GM23338 (cell line): ENCODE measurements at regions not wholly inside any gene's neighbourhood (a gene's known extent, or its start where the extent isn't known, plus 50 kb on each side); places are given as distances from the start of the nearest gene placed in this dataset.

Source experiments
- ATAC-seq: fragments of 200-7000 bp; cut with Tn5 transposase; 3 replicates; pipeline ENCODE4 v1.9.1; 2020
- DNase-seq: peaks from one replicate; pipeline ENCODE4 v3.0.0-alpha.2; 2015; ENCODE audit warnings: low spot score
- H2AFZ ChIP-seq: fragments of 200-600 bp; sonication (generic); 2 replicates; pipeline ENCODE4 v1.8.0; 2016; ENCODE audit warnings: antibody characterized with exemption, mild to moderate bottlenecking, moderate library complexity
- H3F3A ChIP-seq: fragments of 200-600 bp; sonication (generic); replicated peaks from 2 replicates; pipeline ENCODE4 v1.8.0; 2017; ENCODE audit warnings: antibody characterized with exemption, mixed run types, low read depth
- H3K27ac ChIP-seq: fragments of 200-600 bp; sonication (generic); 2 replicates; pipeline ENCODE4 v1.6.1; 2016; ENCODE audit warnings: low read depth
- H3K27me3 ChIP-seq: fragments of 200-600 bp; sonication (generic); 2 replicates; pipeline ENCODE4 v1.8.0; 2016; ENCODE audit warnings: mild to moderate bottlenecking, mixed run types, moderate library complexity; ENCODE audit not compliant: insufficient read depth
- H3K36me3 ChIP-seq: fragments of 200-600 bp; sonication (generic); 2 replicates; pipeline ENCODE4 v1.8.0; 2016; ENCODE audit warnings: mild to moderate bottlenecking; ENCODE audit not compliant: insufficient read depth
- H3K4me1 ChIP-seq: fragments of 200-600 bp; sonication (generic); 2 replicates; pipeline ENCODE4 v1.8.0; 2016; ENCODE audit warnings: mild to moderate bottlenecking, moderate library complexity; ENCODE audit not compliant: insufficient read depth
- H3K4me2 ChIP-seq: fragments of 200-600 bp; sonication (generic); 2 replicates; pipeline ENCODE4 v1.7.1; 2017; ENCODE audit warnings: mixed run types
- H3K4me3 ChIP-seq: fragments of 200-600 bp; sonication (generic); 2 replicates; pipeline ENCODE4 v1.6.1; 2016; ENCODE audit warnings: mixed run types
- H3K79me2 ChIP-seq: fragments of 200-600 bp; sonication (generic); replicated peaks from 2 replicates; pipeline ENCODE4 v1.8.0; 2017; ENCODE audit warnings: mild to moderate bottlenecking; ENCODE audit not compliant: insufficient read depth
- H3K9me2 ChIP-seq: fragments of 200-600 bp; sonication (generic); 2 replicates; pipeline ENCODE4 v1.8.0; 2017; ENCODE audit not compliant: insufficient read depth
- H4K20me1 ChIP-seq: fragments of 200-600 bp; sonication (generic); replicated peaks from 2 replicates; pipeline ENCODE4 v1.8.0; 2017; ENCODE audit warnings: mild to moderate bottlenecking; ENCODE audit not compliant: insufficient read depth
- H3K27ac Mint-ChIP-seq: 2 replicates; pipeline ENCODE4 v1.8.0; 2020; ENCODE audit warnings: inconsistent platforms, mild to moderate bottlenecking, moderate library complexity, mixed read lengths
- H3K27me3 Mint-ChIP-seq: 3 replicates; pipeline ENCODE4 v1.8.0; 2022; ENCODE audit warnings: low read depth, mild to moderate bottlenecking, moderate library complexity, mixed read lengths, inconsistent platforms; ENCODE audit not compliant: insufficient read depth, poor library complexity
- H3K36me3 Mint-ChIP-seq: 3 replicates; pipeline ENCODE4 v1.8.0; 2021; ENCODE audit warnings: low read depth, mild to moderate bottlenecking, inconsistent platforms, moderate library complexity, mixed read lengths
- H3K4me1 Mint-ChIP-seq: 3 replicates; pipeline ENCODE4 v1.8.0; 2020; ENCODE audit warnings: mild to moderate bottlenecking, inconsistent platforms, mixed read lengths
- H3K4me3 Mint-ChIP-seq: 3 replicates; pipeline ENCODE4 v1.8.0; 2021; ENCODE audit warnings: moderate library complexity, mild to moderate bottlenecking, inconsistent platforms, mixed read lengths
- H3K9me3 Mint-ChIP-seq: 3 replicates; pipeline ENCODE4 v1.8.0; 2020; ENCODE audit warnings: moderate library complexity, mild to moderate bottlenecking, inconsistent platforms, mixed read lengths
- CREB1 ChIP-seq: fragments of 250-450 bp; sonication (Bioruptor Pico); IDR thresholded peaks from 2 replicates; pipeline ENCODE4 v1.5.0; 2020; ENCODE audit warnings: low read depth, mild to moderate bottlenecking, moderate library complexity
- EZH2 ChIP-seq: fragments of 200-600 bp; sonication (generic); IDR thresholded peaks from one replicate; pipeline ENCODE4 v1.8.0; 2017; ENCODE audit warnings: antibody characterized with exemption, mild to moderate bottlenecking, low read depth; ENCODE audit not compliant: unreplicated experiment
- EZH2phosphoT487 ChIP-seq: fragments of 200-600 bp; sonication (generic); IDR thresholded peaks from one replicate; pipeline ENCODE4 v1.8.1; 2018; ENCODE audit warnings: antibody characterized with exemption; ENCODE audit not compliant: unreplicated experiment
- JUNB ChIP-seq: IDR thresholded peaks from one replicate; pipeline ENCODE4 v1.6.1; 2016; ENCODE audit warnings: antibody characterized with exemption; ENCODE audit not compliant: unreplicated experiment
- NANOG ChIP-seq: IDR thresholded peaks from 2 replicates; pipeline ENCODE4 v1.6.1; 2016; ENCODE audit warnings: antibody characterized with exemption, borderline replicate concordance
- POLR2AphosphoS5 ChIP-seq: IDR thresholded peaks from 2 replicates; pipeline ENCODE4 v1.6.1; 2016; ENCODE audit warnings: antibody characterized with exemption, low read depth
- STAT1 ChIP-seq: IDR thresholded peaks from one replicate; pipeline ENCODE4 v1.6.1; 2016; ENCODE audit warnings: antibody characterized with exemption; ENCODE audit not compliant: unreplicated experiment
- ZNF114 ChIP-seq: fragments of 250-450 bp; sonication (Bioruptor Pico); IDR thresholded peaks from 2 replicates; pipeline ENCODE4 v1.5.0; 2020; ENCODE audit warnings: mild to moderate bottlenecking, moderate library complexity
- ZNF331 ChIP-seq: fragments of 250-450 bp; sonication (Bioruptor Pico); IDR thresholded peaks from 2 replicates; pipeline ENCODE4 v1.5.0; 2020; ENCODE audit warnings: low read depth, mild to moderate bottlenecking, moderate library complexity
- TF ChIP-seq, protein P1 (sequence below): IDR thresholded peaks from 2 replicates; pipeline ENCODE4 v1.6.1; 2016; ENCODE audit warnings: antibody characterized with exemption
- TF ChIP-seq, protein P2 (sequence below), 2 experiments: fragments of 200-600 bp in 1 of 2; sonication (generic) in 1 of 2; conservative IDR thresholded peaks; 2 replicates each; pipeline versions ENCODE4 v1.5.1 to v1.6.1; 2016 to 2017; ENCODE audit warnings: antibody characterized with exemption in 2 of 2, low read depth in 2 of 2, mild to moderate bottlenecking in 2 of 2, moderate library complexity in 1 of 2
- TF ChIP-seq, protein P3 (sequence below): fragments of 250-450 bp; sonication (Bioruptor Pico); IDR thresholded peaks from 2 replicates; pipeline ENCODE4 v1.5.0; 2020; ENCODE audit warnings: mild to moderate bottlenecking, moderate library complexity
- TF ChIP-seq, protein P4 (sequence below): IDR thresholded peaks from one replicate; pipeline ENCODE4 v1.6.1; 2018; ENCODE audit warnings: antibody characterized with exemption; ENCODE audit not compliant: unreplicated experiment

DNA sequence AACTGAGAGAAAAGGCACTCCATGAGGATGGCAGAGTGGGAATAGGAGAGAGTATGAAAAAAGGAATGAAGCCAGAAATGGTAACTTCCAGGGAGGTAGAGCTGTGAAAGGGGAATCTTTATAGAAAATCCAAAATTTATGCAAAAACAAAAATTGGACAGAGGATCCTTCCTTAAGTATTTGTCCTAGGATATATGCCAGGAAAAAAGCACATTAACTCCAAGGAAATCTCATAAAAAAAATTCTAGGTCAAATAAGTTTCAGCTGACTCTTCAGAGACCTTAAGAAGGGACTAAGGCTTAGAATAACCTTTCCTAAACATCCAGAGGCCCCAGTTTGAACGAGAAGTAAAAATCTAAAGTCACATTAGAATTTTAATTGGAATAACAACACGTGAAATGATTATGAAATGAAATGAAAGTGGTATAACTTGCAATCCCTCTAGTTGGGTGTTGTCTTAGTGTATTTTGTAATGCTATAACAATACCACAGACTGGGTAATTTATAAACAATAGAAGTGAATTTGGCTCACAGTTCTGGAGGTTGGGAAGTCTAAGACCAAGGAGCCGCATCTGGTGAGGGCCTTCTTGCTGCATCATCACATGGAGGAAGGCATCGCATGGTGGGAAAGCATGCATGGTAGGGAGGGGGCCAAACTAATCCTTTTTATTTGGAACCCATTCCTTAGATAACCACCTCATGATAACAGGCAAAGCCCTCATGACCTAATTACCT, 145.4 kb upstream of the RXFP1 start:
- Histone ChIP-seq H3K4me2 (no peak overlapping the region), H3K4me3 (no peak overlapping the region), H3K79me2 (no peaks in the 10 kb centered on the region), H3K27ac (no peak overlapping the region), H3K4me1 (no peaks in the 10 kb centered on the region), H3K36me3 (no peaks in the 10 kb centered on the region), H4K20me1 (no peaks in the 10 kb centered on the region), H3K27me3 (no peaks in the 10 kb centered on the region), H3F3A (no peaks in the 10 kb centered on the region), H3K9me2 (0 out of 2 replicates have a peak, but pooled peaks cover 7% of the 10 kb centered on the region), H2AFZ (no peak overlapping the region)
- Mint-ChIP-seq H3K36me3 (no peaks in the 10 kb centered on the region), H3K4me3 (no peak overlapping the region), H3K27ac (no peak overlapping the region), H3K27me3 (peaks cover 2% of the 10 kb centered on the region), H3K4me1 (no peaks in the 10 kb centered on the region), H3K9me3 (no peaks in the 10 kb centered on the region)
- TF ChIP-seq CREB1 (CRISPR knock-in tag) (no peak), JUNB (no peak), ZNF114 (CRISPR knock-in tag) (no peak), POLR2AphosphoS5 (no peak), EZH2 (no peak), NANOG (no peak), EZH2phosphoT487 (no peak), ZNF331 (CRISPR knock-in tag) (no peak), STAT1 (no peak)
- TF ChIP-seq, protein P1, sequence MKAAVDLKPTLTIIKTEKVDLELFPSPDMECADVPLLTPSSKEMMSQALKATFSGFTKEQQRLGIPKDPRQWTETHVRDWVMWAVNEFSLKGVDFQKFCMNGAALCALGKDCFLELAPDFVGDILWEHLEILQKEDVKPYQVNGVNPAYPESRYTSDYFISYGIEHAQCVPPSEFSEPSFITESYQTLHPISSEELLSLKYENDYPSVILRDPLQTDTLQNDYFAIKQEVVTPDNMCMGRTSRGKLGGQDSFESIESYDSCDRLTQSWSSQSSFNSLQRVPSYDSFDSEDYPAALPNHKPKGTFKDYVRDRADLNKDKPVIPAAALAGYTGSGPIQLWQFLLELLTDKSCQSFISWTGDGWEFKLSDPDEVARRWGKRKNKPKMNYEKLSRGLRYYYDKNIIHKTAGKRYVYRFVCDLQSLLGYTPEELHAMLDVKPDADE: no peak
- TF ChIP-seq, protein P2, sequence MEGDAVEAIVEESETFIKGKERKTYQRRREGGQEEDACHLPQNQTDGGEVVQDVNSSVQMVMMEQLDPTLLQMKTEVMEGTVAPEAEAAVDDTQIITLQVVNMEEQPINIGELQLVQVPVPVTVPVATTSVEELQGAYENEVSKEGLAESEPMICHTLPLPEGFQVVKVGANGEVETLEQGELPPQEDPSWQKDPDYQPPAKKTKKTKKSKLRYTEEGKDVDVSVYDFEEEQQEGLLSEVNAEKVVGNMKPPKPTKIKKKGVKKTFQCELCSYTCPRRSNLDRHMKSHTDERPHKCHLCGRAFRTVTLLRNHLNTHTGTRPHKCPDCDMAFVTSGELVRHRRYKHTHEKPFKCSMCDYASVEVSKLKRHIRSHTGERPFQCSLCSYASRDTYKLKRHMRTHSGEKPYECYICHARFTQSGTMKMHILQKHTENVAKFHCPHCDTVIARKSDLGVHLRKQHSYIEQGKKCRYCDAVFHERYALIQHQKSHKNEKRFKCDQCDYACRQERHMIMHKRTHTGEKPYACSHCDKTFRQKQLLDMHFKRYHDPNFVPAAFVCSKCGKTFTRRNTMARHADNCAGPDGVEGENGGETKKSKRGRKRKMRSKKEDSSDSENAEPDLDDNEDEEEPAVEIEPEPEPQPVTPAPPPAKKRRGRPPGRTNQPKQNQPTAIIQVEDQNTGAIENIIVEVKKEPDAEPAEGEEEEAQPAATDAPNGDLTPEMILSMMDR (conservative IDR thresholded peaks at IDR 0.05; ENCODE audit: low read depth in 2 of 2): no peak
- TF ChIP-seq, protein P3, sequence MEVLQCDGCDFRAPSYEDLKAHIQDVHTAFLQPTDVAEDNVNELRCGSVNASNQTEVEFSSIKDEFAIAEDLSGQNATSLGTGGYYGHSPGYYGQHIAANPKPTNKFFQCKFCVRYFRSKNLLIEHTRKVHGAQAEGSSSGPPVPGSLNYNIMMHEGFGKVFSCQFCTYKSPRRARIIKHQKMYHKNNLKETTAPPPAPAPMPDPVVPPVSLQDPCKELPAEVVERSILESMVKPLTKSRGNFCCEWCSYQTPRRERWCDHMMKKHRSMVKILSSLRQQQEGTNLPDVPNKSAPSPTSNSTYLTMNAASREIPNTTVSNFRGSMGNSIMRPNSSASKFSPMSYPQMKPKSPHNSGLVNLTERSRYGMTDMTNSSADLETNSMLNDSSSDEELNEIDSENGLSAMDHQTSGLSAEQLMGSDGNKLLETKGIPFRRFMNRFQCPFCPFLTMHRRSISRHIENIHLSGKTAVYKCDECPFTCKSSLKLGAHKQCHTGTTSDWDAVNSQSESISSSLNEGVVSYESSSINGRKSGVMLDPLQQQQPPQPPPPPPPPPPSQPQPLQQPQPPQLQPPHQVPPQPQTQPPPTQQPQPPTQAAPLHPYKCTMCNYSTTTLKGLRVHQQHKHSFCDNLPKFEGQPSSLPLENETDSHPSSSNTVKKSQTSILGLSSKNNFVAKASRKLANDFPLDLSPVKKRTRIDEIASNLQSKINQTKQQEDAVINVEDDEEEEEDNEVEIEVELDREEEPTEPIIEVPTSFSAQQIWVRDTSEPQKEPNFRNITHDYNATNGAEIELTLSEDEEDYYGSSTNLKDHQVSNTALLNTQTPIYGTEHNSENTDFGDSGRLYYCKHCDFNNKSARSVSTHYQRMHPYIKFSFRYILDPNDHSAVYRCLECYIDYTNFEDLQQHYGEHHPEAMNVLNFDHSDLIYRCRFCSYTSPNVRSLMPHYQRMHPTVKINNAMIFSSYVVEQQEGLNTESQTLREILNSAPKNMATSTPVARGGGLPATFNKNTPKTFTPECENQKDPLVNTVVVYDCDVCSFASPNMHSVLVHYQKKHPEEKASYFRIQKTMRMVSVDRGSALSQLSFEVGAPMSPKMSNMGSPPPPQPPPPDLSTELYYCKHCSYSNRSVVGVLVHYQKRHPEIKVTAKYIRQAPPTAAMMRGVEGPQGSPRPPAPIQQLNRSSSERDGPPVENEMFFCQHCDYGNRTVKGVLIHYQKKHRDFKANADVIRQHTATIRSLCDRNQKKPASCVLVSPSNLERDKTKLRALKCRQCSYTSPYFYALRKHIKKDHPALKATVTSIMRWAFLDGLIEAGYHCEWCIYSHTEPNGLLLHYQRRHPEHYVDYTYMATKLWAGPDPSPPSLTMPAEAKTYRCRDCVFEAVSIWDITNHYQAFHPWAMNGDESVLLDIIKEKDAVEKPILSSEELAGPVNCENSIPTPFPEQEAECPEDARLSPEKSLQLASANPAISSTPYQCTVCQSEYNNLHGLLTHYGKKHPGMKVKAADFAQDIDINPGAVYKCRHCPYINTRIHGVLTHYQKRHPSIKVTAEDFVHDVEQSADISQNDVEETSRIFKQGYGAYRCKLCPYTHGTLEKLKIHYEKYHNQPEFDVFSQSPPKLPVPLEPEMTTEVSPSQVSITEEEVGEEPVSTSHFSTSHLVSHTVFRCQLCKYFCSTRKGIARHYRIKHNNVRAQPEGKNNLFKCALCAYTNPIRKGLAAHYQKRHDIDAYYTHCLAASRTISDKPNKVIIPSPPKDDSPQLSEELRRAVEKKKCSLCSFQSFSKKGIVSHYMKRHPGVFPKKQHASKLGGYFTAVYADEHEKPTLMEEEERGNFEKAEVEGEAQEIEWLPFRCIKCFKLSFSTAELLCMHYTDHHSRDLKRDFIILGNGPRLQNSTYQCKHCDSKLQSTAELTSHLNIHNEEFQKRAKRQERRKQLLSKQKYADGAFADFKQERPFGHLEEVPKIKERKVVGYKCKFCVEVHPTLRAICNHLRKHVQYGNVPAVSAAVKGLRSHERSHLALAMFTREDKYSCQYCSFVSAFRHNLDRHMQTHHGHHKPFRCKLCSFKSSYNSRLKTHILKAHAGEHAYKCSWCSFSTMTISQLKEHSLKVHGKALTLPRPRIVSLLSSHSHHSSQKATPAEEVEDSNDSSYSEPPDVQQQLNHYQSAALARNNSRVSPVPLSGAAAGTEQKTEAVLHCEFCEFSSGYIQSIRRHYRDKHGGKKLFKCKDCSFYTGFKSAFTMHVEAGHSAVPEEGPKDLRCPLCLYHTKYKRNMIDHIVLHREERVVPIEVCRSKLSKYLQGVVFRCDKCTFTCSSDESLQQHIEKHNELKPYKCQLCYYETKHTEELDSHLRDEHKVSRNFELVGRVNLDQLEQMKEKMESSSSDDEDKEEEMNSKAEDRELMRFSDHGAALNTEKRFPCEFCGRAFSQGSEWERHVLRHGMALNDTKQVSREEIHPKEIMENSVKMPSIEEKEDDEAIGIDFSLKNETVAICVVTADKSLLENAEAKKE (CRISPR knock-in tag): no peak
- TF ChIP-seq, protein P4, sequence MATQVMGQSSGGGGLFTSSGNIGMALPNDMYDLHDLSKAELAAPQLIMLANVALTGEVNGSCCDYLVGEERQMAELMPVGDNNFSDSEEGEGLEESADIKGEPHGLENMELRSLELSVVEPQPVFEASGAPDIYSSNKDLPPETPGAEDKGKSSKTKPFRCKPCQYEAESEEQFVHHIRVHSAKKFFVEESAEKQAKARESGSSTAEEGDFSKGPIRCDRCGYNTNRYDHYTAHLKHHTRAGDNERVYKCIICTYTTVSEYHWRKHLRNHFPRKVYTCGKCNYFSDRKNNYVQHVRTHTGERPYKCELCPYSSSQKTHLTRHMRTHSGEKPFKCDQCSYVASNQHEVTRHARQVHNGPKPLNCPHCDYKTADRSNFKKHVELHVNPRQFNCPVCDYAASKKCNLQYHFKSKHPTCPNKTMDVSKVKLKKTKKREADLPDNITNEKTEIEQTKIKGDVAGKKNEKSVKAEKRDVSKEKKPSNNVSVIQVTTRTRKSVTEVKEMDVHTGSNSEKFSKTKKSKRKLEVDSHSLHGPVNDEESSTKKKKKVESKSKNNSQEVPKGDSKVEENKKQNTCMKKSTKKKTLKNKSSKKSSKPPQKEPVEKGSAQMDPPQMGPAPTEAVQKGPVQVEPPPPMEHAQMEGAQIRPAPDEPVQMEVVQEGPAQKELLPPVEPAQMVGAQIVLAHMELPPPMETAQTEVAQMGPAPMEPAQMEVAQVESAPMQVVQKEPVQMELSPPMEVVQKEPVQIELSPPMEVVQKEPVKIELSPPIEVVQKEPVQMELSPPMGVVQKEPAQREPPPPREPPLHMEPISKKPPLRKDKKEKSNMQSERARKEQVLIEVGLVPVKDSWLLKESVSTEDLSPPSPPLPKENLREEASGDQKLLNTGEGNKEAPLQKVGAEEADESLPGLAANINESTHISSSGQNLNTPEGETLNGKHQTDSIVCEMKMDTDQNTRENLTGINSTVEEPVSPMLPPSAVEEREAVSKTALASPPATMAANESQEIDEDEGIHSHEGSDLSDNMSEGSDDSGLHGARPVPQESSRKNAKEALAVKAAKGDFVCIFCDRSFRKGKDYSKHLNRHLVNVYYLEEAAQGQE: no peak
- DNase-seq (no peak), ATAC-seq (no peak)
